Esophagus squamous epithelium (tissue), 5 donors: ENCODE measurements at regions not wholly inside any gene's neighbourhood (a gene's known extent, or its start where the extent isn't known, plus 50 kb on each side); places are given as distances from the start of the nearest gene placed in this dataset.

Experiments
- DNase-seq: peaks from one replicate; lab custom pipeline; 2025; lab: John Stamatoyannopoulos, UW
- H3K27ac ChIP-seq, 4 donors: fragments of 200-600 bp; sonication (generic); one replicate each; pipeline ENCODE4 v1.5.1; 2016 to 2019; ENCODE audit warnings: mild to moderate bottlenecking in 1 of 4
- H3K27me3 ChIP-seq, 4 donors: fragments of 200-600 bp; sonication (generic); 1 replicate in 3 of 4; 2 replicates in 1 of 4; pipeline versions ENCODE4 v1.5.1 to v1.6.0; 2017 to 2021; ENCODE audit warnings: antibody characterized with exemption in 1 of 4
- H3K36me3 ChIP-seq, 3 donors: fragments of 200-600 bp; sonication (generic); one replicate each; pipeline ENCODE4 v1.5.1; 2016 to 2019
- H3K4me1 ChIP-seq, 3 donors: fragments of 200-600 bp; sonication (generic); one replicate each; pipeline ENCODE4 v1.5.1; 2017 to 2019
- H3K4me3 ChIP-seq, 4 donors: fragments of 200-600 bp; sonication (generic); 1 replicate in 3 of 4; 2 replicates in 1 of 4; pipeline ENCODE4 v1.5.1; 2016 to 2019; ENCODE audit warnings: mild to moderate bottlenecking in 2 of 4, moderate library complexity in 1 of 4
- H3K9me3 ChIP-seq, 3 donors: fragments of 200-600 bp; sonication (generic); one replicate each; pipeline ENCODE4 v1.5.1; 2016 to 2019
- CTCF ChIP-seq, 6 experiments: fragments of 450-650 bp in 4 of 6; fragments of 200-600 bp in 2 of 6; sonication (generic) in 2 of 6; IDR thresholded peaks; one replicate each; pipeline ENCODE4 v1.5.1; 2016 to 2019; ENCODE audit warnings: antibody characterized with exemption in 6 of 6, mild to moderate bottlenecking in 4 of 6, moderate library complexity in 4 of 6
- POLR2A ChIP-seq, 4 donors: fragments of 450-650 bp; IDR thresholded peaks; one replicate each; pipeline ENCODE4 v1.6.1; 2017; ENCODE audit warnings: antibody characterized with exemption in 4 of 4, mild to moderate bottlenecking in 4 of 4, moderate library complexity in 3 of 4
- whole genome bisulfite sequencing, 2 donors: methylation state at CpG; one replicate each; pipeline ENCODE4 v1.1.5; 2018; 5-methylcytosine and 5-hydroxymethylcytosine counted together
- intact Hi-C: fragments of 100-400 bp; cut with DNase I; formaldehyde crosslinking; loops from one replicate; pipeline ENCODE4 v1.15.0; 2022
- donor health status: DM: yes; HTN: yes; CAD: no.

GRCh38 chr18:26768385-26768784, 97.1 kb downstream of the AQP4 start:
- no peak overlapping the region for H3K27ac ChIP-seq
- H3K4me3 ChIP-seq, result no peak overlapping the region
- intact Hi-C loops, result no loop called here
- peaks cover 0 to 4% (median 0%) of the 10 kb centered on the region in 4 donors for H3K27me3 ChIP-seq
- no peaks in the 10 kb centered on the region for H3K9me3 ChIP-seq
- 53 to 76% methylated on average over 7 of the region's 7 CpGs for WGBS, 2 donors
- TF ChIP-seq POLR2A (IDR thresholded peaks at IDR 0.05), result no peak
- no peak for TF ChIP-seq CTCF (IDR thresholded peaks at IDR 0.05)
- peaks cover 0 to 26% (median 0%) of the 10 kb centered on the region in 3 donors for H3K4me1 ChIP-seq
- no peaks in the 10 kb centered on the region for H3K36me3 ChIP-seq
- no peak for DNase-seq

- TF ChIP-seq CTCF (IDR thresholded peaks at IDR 0.05) (no peak), POLR2A (IDR thresholded peaks at IDR 0.05) (no peak)
- H3K4me1 ChIP-seq, result peaks cover 0 to 26% (median 0%) of the 10 kb centered on the region in 3 donors
- WGBS, 2 donors, result 25 to 61% methylated on average over 1 to 2 of the region's 2 CpGs
- H3K9me3 ChIP-seq, result no peaks in the 10 kb centered on the region
- no peak for DNase-seq
- no peaks in the 10 kb centered on the region for H3K36me3 ChIP-seq
- H3K4me3 ChIP-seq, result no peak overlapping the region
- no peak overlapping the region for H3K27ac ChIP-seq
- peaks cover 0 to 4% (median 0%) of the 10 kb centered on the region in 4 donors for H3K27me3 ChIP-seq
- intact Hi-C loops, result no loop called here
Measured at GRCh38 chr18:26765498-26765897, 100.0 kb downstream of the AQP4 start.

GRCh38 chr18:26764586-26764985, 100.9 kb downstream of the AQP4 start:
- no peak overlapping the region for H3K4me3 ChIP-seq
- no peak for DNase-seq
- no peaks in the 10 kb centered on the region for H3K36me3 ChIP-seq
- H3K9me3 ChIP-seq, result no peaks in the 10 kb centered on the region
- intact Hi-C loops, result no loop called here
- peaks cover 0 to 26% (median 0%) of the 10 kb centered on the region in 3 donors for H3K4me1 ChIP-seq
- H3K27me3 ChIP-seq, result peaks cover 0 to 4% (median 0%) of the 10 kb centered on the region in 4 donors
- no peak for TF ChIP-seq POLR2A (IDR thresholded peaks at IDR 0.05)
- no peak for TF ChIP-seq CTCF (IDR thresholded peaks at IDR 0.05)
- no peak overlapping the region for H3K27ac ChIP-seq

- Histone ChIP-seq H3K9me3 (no peaks in the 10 kb centered on the region), H3K27me3 (peaks cover 0 to 4% (median 0%) of the 10 kb centered on the region in 4 donors), H3K4me1 (peaks cover 0 to 26% (median 0%) of the 10 kb centered on the region in 3 donors), H3K4me3 (no peak overlapping the region), H3K27ac (no peak overlapping the region), H3K36me3 (no peaks in the 10 kb centered on the region)
- DNase-seq, result no peak
- 88 to 100% methylated on average over 1 of the region's 1 CpG for WGBS, 2 donors
- TF ChIP-seq POLR2A (IDR thresholded peaks at IDR 0.05), result no peak
- TF ChIP-seq CTCF (IDR thresholded peaks at IDR 0.05), result no peak
- intact Hi-C loops, result no loop called here
Measured at GRCh38 chr18:26764177-26764576, 101.3 kb downstream of the AQP4 start.

GRCh38 chr18:26763446-26764110, 101.9 kb downstream of the AQP4 start:
- Histone ChIP-seq H3K27me3 (peaks cover 0 to 4% (median 0%) of the 10 kb centered on the region in 4 donors), H3K27ac (no peak overlapping the region), H3K4me1 (peaks cover 0 to 25% (median 0%) of the 10 kb centered on the region in 3 donors), H3K4me3 (no peak overlapping the region), H3K36me3 (no peaks in the 10 kb centered on the region), H3K9me3 (no peaks in the 10 kb centered on the region)
- DNase-seq, result no peak
- WGBS, 2 donors, result 47 to 55% methylated on average over 4 to 6 of the region's 6 CpGs
- intact Hi-C loops, result no loop called here
- TF ChIP-seq CTCF (IDR thresholded peaks at IDR 0.05), result no peak
- no peak for TF ChIP-seq POLR2A (IDR thresholded peaks at IDR 0.05)
